Liver (tissue), 8 donors: ENCODE measurements at regions not wholly inside any gene's neighbourhood (a gene's known extent, or its start where the extent isn't known, plus 50 kb on each side); places are given as distances from the start of the nearest gene placed in this dataset.
A peak's percentile ranks its signal among the peaks of the same experiment; 100 is the strongest.

Experiments used
- DNase-seq: peaks from one replicate; pipeline ENCODE4 v3.0.0-alpha.2; 2017; ENCODE audit warnings: low spot score
- H3K27ac ChIP-seq, 2 donors: one replicate each; pipeline ENCODE4 v1.7.0; 2013; ENCODE audit warnings: inconsistent platforms in 2 of 2, low read length in 2 of 2, control low read depth in 1 of 2, low read depth in 1 of 2, mild to moderate bottlenecking in 1 of 2
- H3K27me3 ChIP-seq, 4 donors: one replicate each; pipeline versions ENCODE4 v1.6.1 to v1.7.0; 2013; ENCODE audit warnings: low read length in 3 of 4, inconsistent platforms in 1 of 4, mild to moderate bottlenecking in 1 of 4, moderate library complexity in 1 of 4; ENCODE audit not compliant: control insufficient read depth in 4 of 4, insufficient read depth in 4 of 4
- H3K36me3 ChIP-seq, 4 donors: one replicate each; pipeline versions ENCODE4 v1.6.1 to v1.7.0; 2013; ENCODE audit warnings: low read length in 3 of 4, mild to moderate bottlenecking in 3 of 4, low read depth in 1 of 4, moderate library complexity in 1 of 4; ENCODE audit not compliant: control insufficient read depth in 4 of 4, insufficient read depth in 3 of 4
- H3K4me1 ChIP-seq, 4 donors: one replicate each; pipeline versions ENCODE4 v1.6.1 to v1.7.0; 2013; ENCODE audit warnings: low read length in 3 of 4, mild to moderate bottlenecking in 3 of 4, moderate library complexity in 1 of 4; ENCODE audit not compliant: control insufficient read depth in 4 of 4, insufficient read depth in 4 of 4
- H3K4me3 ChIP-seq, 3 donors: one replicate each; pipeline versions ENCODE4 v1.6.1 to v1.7.0; 2013; ENCODE audit warnings: low read length in 3 of 3, control low read depth in 1 of 3, low read depth in 1 of 3, mild to moderate bottlenecking in 1 of 3
- H3K9ac ChIP-seq, 2 donors: one replicate each; pipeline ENCODE4 v1.7.0; 2013; ENCODE audit warnings: low read length in 2 of 2, mild to moderate bottlenecking in 2 of 2, moderate library complexity in 2 of 2, control low read depth in 1 of 2, low read depth in 1 of 2
- H3K9me3 ChIP-seq, 4 donors: one replicate each; pipeline versions ENCODE4 v1.6.1 to v1.7.0; 2013; ENCODE audit warnings: low read length in 3 of 4; ENCODE audit not compliant: control insufficient read depth in 4 of 4
- CTCF ChIP-seq: fragments of 150-350 bp; IDR thresholded peaks from 2 replicates; pipeline ENCODE4 v1.5.1; 2017; ENCODE audit warnings: improper control_type of control experiment, low read depth, low read length; ENCODE audit not compliant: missing input control
- EGR1 ChIP-seq, 2 donors: IDR thresholded peaks; 2 replicates each; pipeline ENCODE4 v1.6.1; 2016 to 2018; ENCODE audit warnings: antibody characterized with exemption in 2 of 2, low read depth in 2 of 2
- FOXA1 ChIP-seq: IDR thresholded peaks from 2 replicates; pipeline ENCODE4 v1.6.1; 2016; ENCODE audit warnings: antibody characterized with exemption
- FOXA2 ChIP-seq: IDR thresholded peaks from 2 replicates; pipeline ENCODE4 v1.6.1; 2016; ENCODE audit warnings: antibody characterized with exemption
- GABPA ChIP-seq, 2 donors: IDR thresholded peaks in 1 of 2; conservative IDR thresholded peaks in 1 of 2; 2 replicates each; pipeline ENCODE4 v1.6.1; 2016; ENCODE audit warnings: antibody characterized with exemption in 2 of 2, mild to moderate bottlenecking in 1 of 2, moderate library complexity in 1 of 2
- HNF4A ChIP-seq, 2 donors: conservative IDR thresholded peaks; 2 replicates each; pipeline ENCODE4 v1.6.1; 2016; ENCODE audit warnings: antibody characterized with exemption in 2 of 2, mild to moderate bottlenecking in 2 of 2
- HNF4G ChIP-seq: IDR thresholded peaks from 2 replicates; pipeline ENCODE4 v1.6.1; 2016; ENCODE audit warnings: antibody characterized with exemption
- JUND ChIP-seq, 2 donors: IDR thresholded peaks; 2 replicates each; pipeline ENCODE4 v1.6.1; 2016; ENCODE audit warnings: antibody characterized with exemption in 2 of 2
- NR2F2 ChIP-seq: IDR thresholded peaks from 2 replicates; pipeline ENCODE4 v1.6.1; 2016; ENCODE audit warnings: antibody characterized with exemption
- RAD21 ChIP-seq, 2 donors: IDR thresholded peaks; 2 replicates each; pipeline ENCODE4 v1.6.1; 2016; ENCODE audit warnings: antibody characterized with exemption in 2 of 2, mild to moderate bottlenecking in 2 of 2
- RXRA ChIP-seq, 2 donors: IDR thresholded peaks; 2 replicates each; pipeline ENCODE4 v1.6.1; 2017 to 2018; ENCODE audit warnings: antibody characterized with exemption in 2 of 2, mild to moderate bottlenecking in 1 of 2
- SP1 ChIP-seq: IDR thresholded peaks from 2 replicates; pipeline ENCODE4 v1.6.1; 2018; ENCODE audit warnings: antibody characterized with exemption, mild to moderate bottlenecking
- TAF1 ChIP-seq: conservative IDR thresholded peaks from 2 replicates; pipeline ENCODE4 v1.6.1; 2016; ENCODE audit warnings: antibody characterized with exemption, mild to moderate bottlenecking
- YY1 ChIP-seq: IDR thresholded peaks from 2 replicates; pipeline ENCODE4 v1.6.1; 2016; ENCODE audit warnings: antibody characterized with exemption, mild to moderate bottlenecking
- WGBS: extraction: QIAGEN DNeasy Blood & Tissue Kit; methylation state at CpG from one replicate; pipeline ENCODE4 v1.1.7; 2013; 5-methylcytosine and 5-hydroxymethylcytosine counted together
- TF ChIP-seq, protein P1 (sequence below): IDR thresholded peaks from 2 replicates; pipeline ENCODE4 v1.6.1; 2016; ENCODE audit warnings: antibody characterized with exemption
- TF ChIP-seq, protein P2 (sequence below): IDR thresholded peaks from 2 replicates; pipeline ENCODE4 v1.6.1; 2016; ENCODE audit warnings: antibody characterized with exemption
- TF ChIP-seq, protein P3 (sequence below): IDR thresholded peaks from 2 replicates; pipeline ENCODE4 v1.6.1; 2016; ENCODE audit warnings: antibody characterized with exemption
- TF ChIP-seq, protein P4 (sequence below): IDR thresholded peaks from 2 replicates; pipeline ENCODE4 v1.6.1; 2016; ENCODE audit warnings: antibody characterized with exemption, mild to moderate bottlenecking
- donor health status: healthy.
- donor health status: healthy.
- donor health status: healthy.
- donor health status: healthy.
- donor health status: healthy.

DNA sequence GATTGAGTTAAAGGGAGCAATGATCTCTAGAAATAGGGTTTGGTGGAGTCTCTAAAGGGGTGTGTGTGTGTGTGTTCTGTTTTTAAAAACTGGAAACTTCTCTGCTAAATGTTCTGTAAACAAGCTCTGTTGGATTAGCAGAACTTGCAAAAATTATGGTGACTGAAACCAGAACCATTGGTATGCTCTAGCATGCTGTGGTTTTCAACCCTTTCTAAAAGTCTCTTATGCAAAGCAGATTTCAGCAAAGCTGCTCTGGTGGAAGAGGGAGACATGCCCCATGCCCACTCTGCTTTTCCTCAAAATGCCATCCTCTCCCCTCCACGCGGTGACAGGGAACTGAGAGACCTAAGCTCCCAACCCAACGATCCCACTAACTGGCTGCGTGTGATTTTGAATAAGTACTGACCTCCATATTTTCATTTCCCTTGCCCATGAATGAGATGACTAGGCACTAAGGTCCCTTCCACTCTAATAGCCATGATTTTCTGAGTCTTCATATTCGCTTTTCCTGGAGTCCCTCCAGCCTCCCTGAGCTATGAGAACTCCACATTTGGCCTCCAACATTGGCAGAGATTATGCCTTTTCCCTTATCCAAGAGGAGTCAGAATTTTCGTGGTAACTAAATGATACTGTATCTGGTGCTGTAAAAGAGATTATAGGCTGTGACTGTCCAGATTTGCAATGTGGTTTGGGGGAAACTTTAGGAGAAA is 117.3 kb upstream of the PALS2 start:
- H3K4me3 ChIP-seq, result no peak overlapping the region
- TF ChIP-seq, protein P1, sequence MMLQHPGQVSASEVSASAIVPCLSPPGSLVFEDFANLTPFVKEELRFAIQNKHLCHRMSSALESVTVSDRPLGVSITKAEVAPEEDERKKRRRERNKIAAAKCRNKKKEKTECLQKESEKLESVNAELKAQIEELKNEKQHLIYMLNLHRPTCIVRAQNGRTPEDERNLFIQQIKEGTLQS, result no peak
- TF ChIP-seq, protein P2, sequence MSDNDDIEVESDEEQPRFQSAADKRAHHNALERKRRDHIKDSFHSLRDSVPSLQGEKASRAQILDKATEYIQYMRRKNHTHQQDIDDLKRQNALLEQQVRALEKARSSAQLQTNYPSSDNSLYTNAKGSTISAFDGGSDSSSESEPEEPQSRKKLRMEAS, result no peak
- TF ChIP-seq SP1 (peak; percentile 9), EGR1 (IDR thresholded peaks at IDR 0.05; ENCODE audit: low read depth in 2 of 2) (no peak)
- no peak for DNase-seq
- no peak overlapping the region for H3K9ac ChIP-seq
- peak overlapping the region; percentile 63 to 64 for H3K27ac ChIP-seq
- no peaks in the 10 kb centered on the region for H3K9me3 ChIP-seq
- WGBS, result 69% methylated on average over 6 of the region's 6 CpGs
- no peaks in the 10 kb centered on the region for H3K36me3 ChIP-seq
- H3K27me3 ChIP-seq, result no peaks in the 10 kb centered on the region
- peaks cover 0 to 22% (median 20%) of the 10 kb centered on the region in 4 donors for H3K4me1 ChIP-seq

- Histone ChIP-seq H3K4me1 (peaks cover 0 to 26% (median 20%) of the 10 kb centered on the region in 4 donors), H3K27me3 (no peaks in the 10 kb centered on the region), H3K36me3 (no peaks in the 10 kb centered on the region), H3K9ac (no peak overlapping the region), H3K27ac (peak overlapping the region; percentile 63 to 66), H3K9me3 (no peaks in the 10 kb centered on the region), H3K4me3 (no peak overlapping the region)
- WGBS, result 17% methylated on average over 4 of the region's 4 CpGs
- DNase-seq, result no peak
- TF ChIP-seq FOXA1 (peak; percentile 84), EGR1 (IDR thresholded peaks at IDR 0.05; ENCODE audit: low read depth in 2 of 2) (peak in 1 of 2 donors; percentile 63), HNF4A (conservative IDR thresholded peaks at IDR 0.05) (peak; percentile 100), TAF1 (no peak), RXRA (IDR thresholded peaks at IDR 0.05) (peak; percentile 95 to 96), FOXA2 (peak; percentile 86), NR2F2 (peak; percentile 81), GABPA (IDR thresholded peaks at IDR 0.05 in 1 of 2, conservative IDR thresholded peaks at IDR 0.05 in 1 of 2) (no peak), YY1 (peak; percentile 94), SP1 (peak; percentile 95), CTCF (no peak), JUND (IDR thresholded peaks at IDR 0.05) (peak; percentile 94 to 96), HNF4G (peak; percentile 100), RAD21 (IDR thresholded peaks at IDR 0.05) (peak; percentile 55 to 57)
- TF ChIP-seq, protein P2, result peak; percentile 91
- TF ChIP-seq, protein P1, result peak; percentile 85
- TF ChIP-seq, protein P3, sequence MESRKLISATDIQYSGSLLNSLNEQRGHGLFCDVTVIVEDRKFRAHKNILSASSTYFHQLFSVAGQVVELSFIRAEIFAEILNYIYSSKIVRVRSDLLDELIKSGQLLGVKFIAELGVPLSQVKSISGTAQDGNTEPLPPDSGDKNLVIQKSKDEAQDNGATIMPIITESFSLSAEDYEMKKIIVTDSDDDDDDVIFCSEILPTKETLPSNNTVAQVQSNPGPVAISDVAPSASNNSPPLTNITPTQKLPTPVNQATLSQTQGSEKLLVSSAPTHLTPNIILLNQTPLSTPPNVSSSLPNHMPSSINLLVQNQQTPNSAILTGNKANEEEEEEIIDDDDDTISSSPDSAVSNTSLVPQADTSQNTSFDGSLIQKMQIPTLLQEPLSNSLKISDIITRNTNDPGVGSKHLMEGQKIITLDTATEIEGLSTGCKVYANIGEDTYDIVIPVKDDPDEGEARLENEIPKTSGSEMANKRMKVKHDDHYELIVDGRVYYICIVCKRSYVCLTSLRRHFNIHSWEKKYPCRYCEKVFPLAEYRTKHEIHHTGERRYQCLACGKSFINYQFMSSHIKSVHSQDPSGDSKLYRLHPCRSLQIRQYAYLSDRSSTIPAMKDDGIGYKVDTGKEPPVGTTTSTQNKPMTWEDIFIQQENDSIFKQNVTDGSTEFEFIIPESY, result peak; percentile 91
- TF ChIP-seq, protein P4, sequence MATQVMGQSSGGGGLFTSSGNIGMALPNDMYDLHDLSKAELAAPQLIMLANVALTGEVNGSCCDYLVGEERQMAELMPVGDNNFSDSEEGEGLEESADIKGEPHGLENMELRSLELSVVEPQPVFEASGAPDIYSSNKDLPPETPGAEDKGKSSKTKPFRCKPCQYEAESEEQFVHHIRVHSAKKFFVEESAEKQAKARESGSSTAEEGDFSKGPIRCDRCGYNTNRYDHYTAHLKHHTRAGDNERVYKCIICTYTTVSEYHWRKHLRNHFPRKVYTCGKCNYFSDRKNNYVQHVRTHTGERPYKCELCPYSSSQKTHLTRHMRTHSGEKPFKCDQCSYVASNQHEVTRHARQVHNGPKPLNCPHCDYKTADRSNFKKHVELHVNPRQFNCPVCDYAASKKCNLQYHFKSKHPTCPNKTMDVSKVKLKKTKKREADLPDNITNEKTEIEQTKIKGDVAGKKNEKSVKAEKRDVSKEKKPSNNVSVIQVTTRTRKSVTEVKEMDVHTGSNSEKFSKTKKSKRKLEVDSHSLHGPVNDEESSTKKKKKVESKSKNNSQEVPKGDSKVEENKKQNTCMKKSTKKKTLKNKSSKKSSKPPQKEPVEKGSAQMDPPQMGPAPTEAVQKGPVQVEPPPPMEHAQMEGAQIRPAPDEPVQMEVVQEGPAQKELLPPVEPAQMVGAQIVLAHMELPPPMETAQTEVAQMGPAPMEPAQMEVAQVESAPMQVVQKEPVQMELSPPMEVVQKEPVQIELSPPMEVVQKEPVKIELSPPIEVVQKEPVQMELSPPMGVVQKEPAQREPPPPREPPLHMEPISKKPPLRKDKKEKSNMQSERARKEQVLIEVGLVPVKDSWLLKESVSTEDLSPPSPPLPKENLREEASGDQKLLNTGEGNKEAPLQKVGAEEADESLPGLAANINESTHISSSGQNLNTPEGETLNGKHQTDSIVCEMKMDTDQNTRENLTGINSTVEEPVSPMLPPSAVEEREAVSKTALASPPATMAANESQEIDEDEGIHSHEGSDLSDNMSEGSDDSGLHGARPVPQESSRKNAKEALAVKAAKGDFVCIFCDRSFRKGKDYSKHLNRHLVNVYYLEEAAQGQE, result peak; percentile 67
Observed at GRCh38 chr7:24456526-24457218, 116.6 kb upstream of the PALS2 start.
